Kidney (tissue), 13 donors: ENCODE measurements at regions not wholly inside any gene's neighbourhood (a gene's known extent, or its start where the extent isn't known, plus 50 kb on each side); places are given as distances from the start of the nearest gene placed in this dataset.

Experiments
- DNase-seq, 5 donors: peaks; one replicate each; pipeline ENCODE4 v3.0.0-alpha.2; 2013 to 2020
- FAIRE-seq: peaks from 2 replicates; lab custom pipeline; 2012; peaks lifted over from hg19 to GRCh38; lab: Jason Lieb, UNC
- H3K27ac ChIP-seq, 2 donors: one replicate each; pipeline ENCODE4 v1.7.0; 2013; ENCODE audit warnings: low read depth in 2 of 2, low read length in 2 of 2, inconsistent platforms in 1 of 2
- H3K27me3 ChIP-seq: one replicate; pipeline ENCODE4 v1.7.1; 2013; ENCODE audit warnings: low read length, inconsistent platforms; ENCODE audit not compliant: control insufficient read depth, insufficient read depth
- H3K36me3 ChIP-seq, 3 donors: one replicate each; pipeline versions ENCODE4 v1.7.0 to v1.7.1; 2013; ENCODE audit warnings: low read length in 3 of 3, control low read depth in 1 of 3, inconsistent platforms in 1 of 3; ENCODE audit not compliant: insufficient read depth in 3 of 3, control insufficient read depth in 2 of 3
- H3K4me1 ChIP-seq, 3 donors: one replicate each; pipeline versions ENCODE4 v1.7.0 to v1.7.1; 2013; ENCODE audit warnings: low read length in 3 of 3, inconsistent platforms in 1 of 3, low read depth in 1 of 3; ENCODE audit not compliant: control insufficient read depth in 2 of 3, insufficient read depth in 2 of 3
- H3K4me3 ChIP-seq, 3 donors: one replicate each; pipeline versions ENCODE4 v1.7.0 to v1.8.1; 2013; ENCODE audit warnings: low read length in 3 of 3, control low read depth in 1 of 3, inconsistent platforms in 1 of 3
- H3K9ac ChIP-seq, 3 donors: one replicate each; pipeline versions ENCODE4 v1.7.0 to v1.7.1; 2013; ENCODE audit warnings: low read length in 3 of 3, control low read depth in 1 of 3, inconsistent platforms in 1 of 3
- H3K9me3 ChIP-seq, 3 donors: one replicate each; pipeline versions ENCODE4 v1.7.0 to v1.7.1; 2013; ENCODE audit warnings: low read length in 3 of 3, control low read depth in 1 of 3, inconsistent platforms in 1 of 3; ENCODE audit not compliant: control insufficient read depth in 2 of 3, insufficient read depth in 1 of 3
- CTCF ChIP-seq: IDR thresholded peaks from 3 replicates; pipeline ENCODE4 v1.5.1; 2012; ENCODE audit warnings: mild to moderate bottlenecking, moderate library complexity, borderline replicate concordance; ENCODE audit not compliant: insufficient read depth; ENCODE audit errors: extremely low read depth
- intact Hi-C: fragments of 100-400 bp; cut with DNase I; formaldehyde crosslinking; loops from one replicate; pipeline ENCODE4 v1.11.1; 2022
- donor health status: control.
- donor health status: control.
- donor health status: control.
- donor health status: control.
- donor health status: control.
- donor health status: DM: yes; HTN: yes; CAD: no.
- donor health status: Normal renal cell carcinoma (clear cell type).

GRCh38 chr3:31077826-31078225 is 183.4 kb upstream of the GADL1 start:
- no peak overlapping the region for H3K27ac ChIP-seq
- H3K9me3 ChIP-seq, result no peaks in the 10 kb centered on the region
- no peaks in the 10 kb centered on the region for H3K27me3 ChIP-seq
- H3K4me3 ChIP-seq, result no peak overlapping the region
- no peak overlapping the region for H3K9ac ChIP-seq
- FAIRE-seq, result no peak
- no peak for TF ChIP-seq CTCF
- no peak for DNase-seq
- H3K36me3 ChIP-seq, result no peaks in the 10 kb centered on the region
- no peaks in the 10 kb centered on the region for H3K4me1 ChIP-seq
- intact Hi-C loops, result no loop called here

DNA sequence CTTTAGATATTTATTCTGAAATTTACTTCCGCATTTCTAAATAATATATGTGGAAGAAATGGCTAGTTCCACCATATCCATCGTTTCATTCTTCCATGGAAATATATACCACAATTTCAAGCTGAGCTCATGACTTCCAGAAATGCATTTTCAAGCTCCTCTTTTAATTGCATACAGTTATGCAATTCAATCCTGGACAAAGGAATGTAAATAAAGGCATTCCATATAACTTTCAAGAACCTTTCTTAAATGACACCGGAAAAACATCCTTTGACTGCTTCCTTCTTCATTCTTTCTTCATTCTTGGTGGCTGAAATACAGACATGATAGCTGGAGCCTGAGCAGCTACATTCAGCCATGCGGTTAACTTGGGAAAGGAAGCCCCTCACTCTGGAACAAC is 185.2 kb upstream of the GADL1 start:
- Histone ChIP-seq H3K9me3 (no peaks in the 10 kb centered on the region), H3K27ac (no peak overlapping the region), H3K4me3 (no peak overlapping the region), H3K9ac (no peak overlapping the region), H3K36me3 (no peaks in the 10 kb centered on the region), H3K27me3 (no peaks in the 10 kb centered on the region), H3K4me1 (no peaks in the 10 kb centered on the region)
- intact Hi-C loops, result no loop called here
- TF ChIP-seq CTCF, result no peak
- DNase-seq (no peak), FAIRE-seq (no peak)

GRCh38 chr3:31081018-31081662 is 186.7 kb upstream of the GADL1 start:
- Histone ChIP-seq H3K4me1 (no peaks in the 10 kb centered on the region), H3K9ac (no peak overlapping the region), H3K4me3 (no peak overlapping the region), H3K36me3 (no peaks in the 10 kb centered on the region), H3K27ac (no peak overlapping the region), H3K9me3 (no peaks in the 10 kb centered on the region), H3K27me3 (no peaks in the 10 kb centered on the region)
- intact Hi-C loops, result no loop called here
- no peak for TF ChIP-seq CTCF
- no peak for FAIRE-seq
- DNase-seq, result peak in 2 of 5 donors; percentile 26 to 68

GRCh38 chr3:31086148-31086547 is 191.7 kb upstream of the GADL1 start:
- FAIRE-seq (no peak), DNase-seq (peak in 1 of 5 donors; percentile 34)
- no peaks in the 10 kb centered on the region for H3K36me3 ChIP-seq
- intact Hi-C loops, result no loop called here
- no peaks in the 10 kb centered on the region for H3K27me3 ChIP-seq
- no peak overlapping the region for H3K9ac ChIP-seq
- H3K27ac ChIP-seq, result no peak overlapping the region
- H3K4me1 ChIP-seq, result no peaks in the 10 kb centered on the region
- no peak for TF ChIP-seq CTCF
- no peak overlapping the region for H3K4me3 ChIP-seq
- H3K9me3 ChIP-seq, result no peaks in the 10 kb centered on the region
